ENCODE measurements at regions not wholly inside any gene's neighbourhood (a gene's known extent, or its start where the extent isn't known, plus 50 kb on each side); places are given as distances from the start of the nearest gene placed in this dataset.
"Not testable (repeated sequence)": the region's sequence is repeated elsewhere in the genome, so short reads cannot be mapped to it uniquely, and the experiment has no call there.

GRCh38 chr6:85372188-85372914, 77.5 kb upstream of the NT5E start:
- ATAC-seq (replicated peaks) (no peak), DNase-seq (no peak)
- Mint-ChIP-seq H3K9me3 (no peaks in the 10 kb centered on the region), H3K4me3 (no peak overlapping the region), H3K36me3 (ENCODE audit: insufficient read depth) (no peaks in the 10 kb centered on the region), H3K27ac (no peak overlapping the region), H3K27me3 (peaks cover 19 to 37% of the 10 kb centered on the region in 2 donors), H3K4me1 (ENCODE audit: low read depth in 2 of 2) (no peaks in the 10 kb centered on the region)

GRCh38 chr6:85368631-85369030, 81.3 kb upstream of the NT5E start:
- ATAC-seq (replicated peaks): no peak
- no peak for DNase-seq
- H3K4me1 Mint-ChIP-seq (ENCODE audit: low read depth in 2 of 2): no peaks in the 10 kb centered on the region
- no peak overlapping the region for H3K27ac Mint-ChIP-seq
- no peak overlapping the region for H3K4me3 Mint-ChIP-seq
- no peaks in the 10 kb centered on the region for H3K9me3 Mint-ChIP-seq
- no peaks in the 10 kb centered on the region for H3K36me3 Mint-ChIP-seq (ENCODE audit: insufficient read depth)
- H3K27me3 Mint-ChIP-seq: peaks cover 22 to 30% of the 10 kb centered on the region in 2 donors

GRCh38 chr6:85364344-85364743, 85.5 kb upstream of the NT5E start:
- Mint-ChIP-seq H3K4me1 (ENCODE audit: low read depth in 2 of 2) (peaks cover 0 to 3% of the 10 kb centered on the region in 2 donors), H3K4me3 (no peak overlapping the region), H3K36me3 (ENCODE audit: insufficient read depth) (no peaks in the 10 kb centered on the region), H3K27me3 (peaks cover 16 to 17% of the 10 kb centered on the region in 2 donors), H3K9me3 (no peaks in the 10 kb centered on the region), H3K27ac (no peak overlapping the region)
- DNase-seq (no peak), ATAC-seq (replicated peaks) (no peak)

GRCh38 chr6:85363870-85364269, 86.0 kb upstream of the NT5E start:
- no peak for ATAC-seq (replicated peaks)
- H3K36me3 Mint-ChIP-seq (ENCODE audit: insufficient read depth): no peaks in the 10 kb centered on the region
- no peak overlapping the region for H3K4me3 Mint-ChIP-seq
- peaks cover 16 to 17% of the 10 kb centered on the region in 2 donors for H3K27me3 Mint-ChIP-seq
- peaks cover 0 to 3% of the 10 kb centered on the region in 2 donors for H3K4me1 Mint-ChIP-seq (ENCODE audit: low read depth in 2 of 2)
- no peaks in the 10 kb centered on the region for H3K9me3 Mint-ChIP-seq
- no peak overlapping the region for H3K27ac Mint-ChIP-seq
- DNase-seq: no peak

- Mint-ChIP-seq H3K36me3 (ENCODE audit: insufficient read depth) (no peaks in the 10 kb centered on the region), H3K4me3 (no peak overlapping the region), H3K27ac (no peak overlapping the region), H3K4me1 (ENCODE audit: low read depth in 2 of 2) (peaks cover 0 to 3% of the 10 kb centered on the region in 2 donors), H3K27me3 (peaks cover 13 to 22% of the 10 kb centered on the region in 2 donors), H3K9me3 (no peaks in the 10 kb centered on the region)
- DNase-seq (no peak), ATAC-seq (replicated peaks) (no peak)
These were observed 87.1 kb upstream of the NT5E start for GRCh38 chr6:85362652-85363310.

GRCh38 chr6:85361643-85362014, 88.3 kb upstream of the NT5E start:
- Mint-ChIP-seq H3K4me1 (ENCODE audit: low read depth in 2 of 2) (peaks cover 0 to 3% of the 10 kb centered on the region in 2 donors), H3K36me3 (ENCODE audit: insufficient read depth) (no peaks in the 10 kb centered on the region), H3K4me3 (no peak overlapping the region), H3K9me3 (no peaks in the 10 kb centered on the region), H3K27ac (no peak overlapping the region), H3K27me3 (peaks cover 2 to 12% of the 10 kb centered on the region in 2 donors)
- DNase-seq: no peak
- no peak for ATAC-seq (replicated peaks)

GRCh38 chr6:85360794-85361642, 88.9 kb upstream of the NT5E start:
- no peak for DNase-seq
- Mint-ChIP-seq H3K4me1 (ENCODE audit: low read depth in 2 of 2) (peaks cover 0 to 3% of the 10 kb centered on the region in 2 donors), H3K9me3 (no peaks in the 10 kb centered on the region), H3K4me3 (no peak overlapping the region), H3K27me3 (peaks cover 0 to 8% of the 10 kb centered on the region in 2 donors), H3K27ac (no peak overlapping the region), H3K36me3 (ENCODE audit: insufficient read depth) (no peaks in the 10 kb centered on the region)
- no peak for ATAC-seq (replicated peaks)

GRCh38 chr6:85357651-85358050, 92.2 kb upstream of the NT5E start:
- no peak for DNase-seq
- Mint-ChIP-seq H3K27ac (no peak overlapping the region), H3K36me3 (ENCODE audit: insufficient read depth) (no peaks in the 10 kb centered on the region), H3K9me3 (no peaks in the 10 kb centered on the region), H3K27me3 (peaks cover 0 to 14% of the 10 kb centered on the region in 2 donors), H3K4me1 (ENCODE audit: low read depth in 2 of 2) (peaks cover 0 to 3% of the 10 kb centered on the region in 2 donors), H3K4me3 (no peak overlapping the region)
- ATAC-seq (replicated peaks): no peak

- H3K27ac Mint-ChIP-seq; H3K9me3 Mint-ChIP-seq; DNase-seq; ATAC-seq (replicated peaks); H3K4me3 Mint-ChIP-seq; H3K4me1 Mint-ChIP-seq (ENCODE audit: low read depth in 2 of 2); H3K36me3 Mint-ChIP-seq (ENCODE audit: insufficient read depth): not testable (repeated sequence)
- peaks cover 0 to 14% of the 10 kb centered on the region in 2 donors for H3K27me3 Mint-ChIP-seq
These were observed 93.1 kb upstream of the NT5E start for GRCh38 chr6:85356743-85357142.

- ATAC-seq (replicated peaks): no peak
- Mint-ChIP-seq H3K27ac (no peak overlapping the region), H3K9me3 (no peaks in the 10 kb centered on the region), H3K27me3 (peaks cover 0 to 16% of the 10 kb centered on the region in 2 donors), H3K4me1 (ENCODE audit: low read depth in 2 of 2) (peaks cover 0 to 3% of the 10 kb centered on the region in 2 donors), H3K36me3 (ENCODE audit: insufficient read depth) (no peaks in the 10 kb centered on the region), H3K4me3 (no peak overlapping the region)
- no peak for DNase-seq
These were observed 94.1 kb upstream of the NT5E start for GRCh38 chr6:85355816-85356215.

GRCh38 chr6:85354761-85355618, 94.9 kb upstream of the NT5E start:
- peaks cover 0 to 19% of the 10 kb centered on the region in 2 donors for H3K27me3 Mint-ChIP-seq
- H3K4me3 Mint-ChIP-seq: no peak overlapping the region
- H3K36me3 Mint-ChIP-seq (ENCODE audit: insufficient read depth): no peaks in the 10 kb centered on the region
- H3K27ac Mint-ChIP-seq: no peak overlapping the region
- DNase-seq: peak; percentile 45 to 58 (median 56)
- peaks cover 0 to 3% of the 10 kb centered on the region in 2 donors for H3K4me1 Mint-ChIP-seq (ENCODE audit: low read depth in 2 of 2)
- peak; percentile 84 for ATAC-seq (replicated peaks)
- H3K9me3 Mint-ChIP-seq: no peaks in the 10 kb centered on the region

GRCh38 chr6:85353012-85353411, 96.9 kb upstream of the NT5E start:
- Mint-ChIP-seq H3K27me3 (peaks cover 8 to 22% of the 10 kb centered on the region in 2 donors), H3K36me3 (ENCODE audit: insufficient read depth) (no peaks in the 10 kb centered on the region), H3K4me3 (no peak overlapping the region), H3K9me3 (no peaks in the 10 kb centered on the region), H3K27ac (no peak overlapping the region), H3K4me1 (ENCODE audit: low read depth in 2 of 2) (no peaks in the 10 kb centered on the region)
- no peak for DNase-seq
- no peak for ATAC-seq (replicated peaks)

GRCh38 chr6:85348643-85349042, 101.2 kb upstream of the NT5E start:
- ATAC-seq (replicated peaks): no peak
- H3K27ac Mint-ChIP-seq: no peak overlapping the region
- peaks cover 8 to 17% of the 10 kb centered on the region in 2 donors for H3K27me3 Mint-ChIP-seq
- DNase-seq: no peak
- no peaks in the 10 kb centered on the region for H3K36me3 Mint-ChIP-seq (ENCODE audit: insufficient read depth)
- no peaks in the 10 kb centered on the region for H3K9me3 Mint-ChIP-seq
- H3K4me1 Mint-ChIP-seq (ENCODE audit: low read depth in 2 of 2): no peaks in the 10 kb centered on the region
- H3K4me3 Mint-ChIP-seq: no peak overlapping the region
